GM23338 (cell line): ENCODE measurements at regions not wholly inside any gene's neighbourhood (a gene's known extent, or its start where the extent isn't known, plus 50 kb on each side); places are given as distances from the start of the nearest gene placed in this dataset.

Source experiments
- ATAC-seq: fragments of 200-7000 bp; cut with Tn5 transposase; 3 replicates; pipeline ENCODE4 v1.9.1; 2020
- DNase-seq: peaks from one replicate; pipeline ENCODE4 v3.0.0-alpha.2; 2015; ENCODE audit warnings: low spot score
- H2AFZ ChIP-seq: fragments of 200-600 bp; sonication (generic); 2 replicates; pipeline ENCODE4 v1.8.0; 2016; ENCODE audit warnings: antibody characterized with exemption, mild to moderate bottlenecking, moderate library complexity
- H3F3A ChIP-seq: fragments of 200-600 bp; sonication (generic); replicated peaks from 2 replicates; pipeline ENCODE4 v1.8.0; 2017; ENCODE audit warnings: antibody characterized with exemption, mixed run types, low read depth
- H3K27ac ChIP-seq: fragments of 200-600 bp; sonication (generic); 2 replicates; pipeline ENCODE4 v1.6.1; 2016; ENCODE audit warnings: low read depth
- H3K27me3 ChIP-seq: fragments of 200-600 bp; sonication (generic); 2 replicates; pipeline ENCODE4 v1.8.0; 2016; ENCODE audit warnings: mild to moderate bottlenecking, mixed run types, moderate library complexity; ENCODE audit not compliant: insufficient read depth
- H3K36me3 ChIP-seq: fragments of 200-600 bp; sonication (generic); 2 replicates; pipeline ENCODE4 v1.8.0; 2016; ENCODE audit warnings: mild to moderate bottlenecking; ENCODE audit not compliant: insufficient read depth
- H3K4me1 ChIP-seq: fragments of 200-600 bp; sonication (generic); 2 replicates; pipeline ENCODE4 v1.8.0; 2016; ENCODE audit warnings: mild to moderate bottlenecking, moderate library complexity; ENCODE audit not compliant: insufficient read depth
- H3K4me2 ChIP-seq: fragments of 200-600 bp; sonication (generic); 2 replicates; pipeline ENCODE4 v1.7.1; 2017; ENCODE audit warnings: mixed run types
- H3K4me3 ChIP-seq: fragments of 200-600 bp; sonication (generic); 2 replicates; pipeline ENCODE4 v1.6.1; 2016; ENCODE audit warnings: mixed run types
- H3K79me2 ChIP-seq: fragments of 200-600 bp; sonication (generic); replicated peaks from 2 replicates; pipeline ENCODE4 v1.8.0; 2017; ENCODE audit warnings: mild to moderate bottlenecking; ENCODE audit not compliant: insufficient read depth
- H3K9me2 ChIP-seq: fragments of 200-600 bp; sonication (generic); 2 replicates; pipeline ENCODE4 v1.8.0; 2017; ENCODE audit not compliant: insufficient read depth
- H4K20me1 ChIP-seq: fragments of 200-600 bp; sonication (generic); replicated peaks from 2 replicates; pipeline ENCODE4 v1.8.0; 2017; ENCODE audit warnings: mild to moderate bottlenecking; ENCODE audit not compliant: insufficient read depth
- H3K27ac Mint-ChIP-seq: 2 replicates; pipeline ENCODE4 v1.8.0; 2020; ENCODE audit warnings: inconsistent platforms, mild to moderate bottlenecking, moderate library complexity, mixed read lengths
- H3K27me3 Mint-ChIP-seq: 3 replicates; pipeline ENCODE4 v1.8.0; 2022; ENCODE audit warnings: low read depth, mild to moderate bottlenecking, moderate library complexity, mixed read lengths, inconsistent platforms; ENCODE audit not compliant: insufficient read depth, poor library complexity
- H3K36me3 Mint-ChIP-seq: 3 replicates; pipeline ENCODE4 v1.8.0; 2021; ENCODE audit warnings: low read depth, mild to moderate bottlenecking, inconsistent platforms, moderate library complexity, mixed read lengths
- H3K4me1 Mint-ChIP-seq: 3 replicates; pipeline ENCODE4 v1.8.0; 2020; ENCODE audit warnings: mild to moderate bottlenecking, inconsistent platforms, mixed read lengths
- H3K4me3 Mint-ChIP-seq: 3 replicates; pipeline ENCODE4 v1.8.0; 2021; ENCODE audit warnings: moderate library complexity, mild to moderate bottlenecking, inconsistent platforms, mixed read lengths
- H3K9me3 Mint-ChIP-seq: 3 replicates; pipeline ENCODE4 v1.8.0; 2020; ENCODE audit warnings: moderate library complexity, mild to moderate bottlenecking, inconsistent platforms, mixed read lengths
- CREB1 ChIP-seq: fragments of 250-450 bp; sonication (Bioruptor Pico); IDR thresholded peaks from 2 replicates; pipeline ENCODE4 v1.5.0; 2020; ENCODE audit warnings: low read depth, mild to moderate bottlenecking, moderate library complexity
- EZH2 ChIP-seq: fragments of 200-600 bp; sonication (generic); IDR thresholded peaks from one replicate; pipeline ENCODE4 v1.8.0; 2017; ENCODE audit warnings: antibody characterized with exemption, mild to moderate bottlenecking, low read depth; ENCODE audit not compliant: unreplicated experiment
- EZH2phosphoT487 ChIP-seq: fragments of 200-600 bp; sonication (generic); IDR thresholded peaks from one replicate; pipeline ENCODE4 v1.8.1; 2018; ENCODE audit warnings: antibody characterized with exemption; ENCODE audit not compliant: unreplicated experiment
- JUNB ChIP-seq: IDR thresholded peaks from one replicate; pipeline ENCODE4 v1.6.1; 2016; ENCODE audit warnings: antibody characterized with exemption; ENCODE audit not compliant: unreplicated experiment
- NANOG ChIP-seq: IDR thresholded peaks from 2 replicates; pipeline ENCODE4 v1.6.1; 2016; ENCODE audit warnings: antibody characterized with exemption, borderline replicate concordance
- POLR2AphosphoS5 ChIP-seq: IDR thresholded peaks from 2 replicates; pipeline ENCODE4 v1.6.1; 2016; ENCODE audit warnings: antibody characterized with exemption, low read depth
- STAT1 ChIP-seq: IDR thresholded peaks from one replicate; pipeline ENCODE4 v1.6.1; 2016; ENCODE audit warnings: antibody characterized with exemption; ENCODE audit not compliant: unreplicated experiment
- ZNF114 ChIP-seq: fragments of 250-450 bp; sonication (Bioruptor Pico); IDR thresholded peaks from 2 replicates; pipeline ENCODE4 v1.5.0; 2020; ENCODE audit warnings: mild to moderate bottlenecking, moderate library complexity
- ZNF331 ChIP-seq: fragments of 250-450 bp; sonication (Bioruptor Pico); IDR thresholded peaks from 2 replicates; pipeline ENCODE4 v1.5.0; 2020; ENCODE audit warnings: low read depth, mild to moderate bottlenecking, moderate library complexity
- TF ChIP-seq, protein P1 (sequence below): fragments of 250-450 bp; sonication (Bioruptor Pico); IDR thresholded peaks from 2 replicates; pipeline ENCODE4 v1.5.0; 2020; ENCODE audit warnings: mild to moderate bottlenecking, moderate library complexity
- TF ChIP-seq, protein P2 (sequence below): IDR thresholded peaks from one replicate; pipeline ENCODE4 v1.6.1; 2018; ENCODE audit warnings: antibody characterized with exemption; ENCODE audit not compliant: unreplicated experiment
- TF ChIP-seq, protein P3 (sequence below), 2 experiments: fragments of 200-600 bp in 1 of 2; sonication (generic) in 1 of 2; conservative IDR thresholded peaks; 2 replicates each; pipeline versions ENCODE4 v1.5.1 to v1.6.1; 2016 to 2017; ENCODE audit warnings: antibody characterized with exemption in 2 of 2, low read depth in 2 of 2, mild to moderate bottlenecking in 2 of 2, moderate library complexity in 1 of 2
- TF ChIP-seq, protein P4 (sequence below): IDR thresholded peaks from 2 replicates; pipeline ENCODE4 v1.6.1; 2016; ENCODE audit warnings: antibody characterized with exemption

DNA sequence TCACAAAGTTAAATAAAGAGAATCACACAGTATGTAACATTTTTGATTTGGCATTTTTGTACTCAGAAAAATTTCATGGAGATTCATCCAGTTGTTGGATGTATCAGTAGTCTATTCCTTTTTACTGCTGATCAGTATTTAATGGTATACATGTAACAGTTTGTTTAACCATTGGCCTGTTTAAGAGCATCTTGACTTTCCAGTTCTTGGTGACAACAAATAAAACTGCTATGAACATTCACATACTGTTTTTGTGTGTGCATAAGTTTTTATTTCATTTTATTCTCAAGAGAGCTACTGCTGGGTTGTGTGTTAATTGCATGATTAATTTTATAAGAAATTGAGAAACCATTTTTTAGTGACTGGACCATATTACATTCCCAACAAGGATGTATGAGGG is 694.5 kb upstream of the RAB6C start:
- DNase-seq, result no peak
- Histone ChIP-seq H3K36me3 (no peaks in the 10 kb centered on the region), H3K4me3 (no peak overlapping the region), H4K20me1 (no peaks in the 10 kb centered on the region), H3K4me1 (no peaks in the 10 kb centered on the region), H3K27me3 (no peaks in the 10 kb centered on the region), H3K4me2 (no peak overlapping the region), H3K27ac (no peak overlapping the region), H2AFZ (no peak overlapping the region), H3K9me2 (no peaks in the 10 kb centered on the region), H3F3A (no peaks in the 10 kb centered on the region), H3K79me2 (no peaks in the 10 kb centered on the region)
- no peaks in the 10 kb centered on the region for H3K4me1 Mint-ChIP-seq
- H3K27me3 Mint-ChIP-seq, result no peaks in the 10 kb centered on the region
- no peaks in the 10 kb centered on the region; the same call in 2 of the 3 replicates for H3K36me3 Mint-ChIP-seq
- H3K4me3 Mint-ChIP-seq, result no peak overlapping the region
- no peak for ATAC-seq
- H3K9me3 Mint-ChIP-seq, result peaks cover 14% of the 10 kb centered on the region
- no peak overlapping the region for H3K27ac Mint-ChIP-seq
- no peak for TF ChIP-seq ZNF114 (CRISPR knock-in tag)
- TF ChIP-seq, protein P1, sequence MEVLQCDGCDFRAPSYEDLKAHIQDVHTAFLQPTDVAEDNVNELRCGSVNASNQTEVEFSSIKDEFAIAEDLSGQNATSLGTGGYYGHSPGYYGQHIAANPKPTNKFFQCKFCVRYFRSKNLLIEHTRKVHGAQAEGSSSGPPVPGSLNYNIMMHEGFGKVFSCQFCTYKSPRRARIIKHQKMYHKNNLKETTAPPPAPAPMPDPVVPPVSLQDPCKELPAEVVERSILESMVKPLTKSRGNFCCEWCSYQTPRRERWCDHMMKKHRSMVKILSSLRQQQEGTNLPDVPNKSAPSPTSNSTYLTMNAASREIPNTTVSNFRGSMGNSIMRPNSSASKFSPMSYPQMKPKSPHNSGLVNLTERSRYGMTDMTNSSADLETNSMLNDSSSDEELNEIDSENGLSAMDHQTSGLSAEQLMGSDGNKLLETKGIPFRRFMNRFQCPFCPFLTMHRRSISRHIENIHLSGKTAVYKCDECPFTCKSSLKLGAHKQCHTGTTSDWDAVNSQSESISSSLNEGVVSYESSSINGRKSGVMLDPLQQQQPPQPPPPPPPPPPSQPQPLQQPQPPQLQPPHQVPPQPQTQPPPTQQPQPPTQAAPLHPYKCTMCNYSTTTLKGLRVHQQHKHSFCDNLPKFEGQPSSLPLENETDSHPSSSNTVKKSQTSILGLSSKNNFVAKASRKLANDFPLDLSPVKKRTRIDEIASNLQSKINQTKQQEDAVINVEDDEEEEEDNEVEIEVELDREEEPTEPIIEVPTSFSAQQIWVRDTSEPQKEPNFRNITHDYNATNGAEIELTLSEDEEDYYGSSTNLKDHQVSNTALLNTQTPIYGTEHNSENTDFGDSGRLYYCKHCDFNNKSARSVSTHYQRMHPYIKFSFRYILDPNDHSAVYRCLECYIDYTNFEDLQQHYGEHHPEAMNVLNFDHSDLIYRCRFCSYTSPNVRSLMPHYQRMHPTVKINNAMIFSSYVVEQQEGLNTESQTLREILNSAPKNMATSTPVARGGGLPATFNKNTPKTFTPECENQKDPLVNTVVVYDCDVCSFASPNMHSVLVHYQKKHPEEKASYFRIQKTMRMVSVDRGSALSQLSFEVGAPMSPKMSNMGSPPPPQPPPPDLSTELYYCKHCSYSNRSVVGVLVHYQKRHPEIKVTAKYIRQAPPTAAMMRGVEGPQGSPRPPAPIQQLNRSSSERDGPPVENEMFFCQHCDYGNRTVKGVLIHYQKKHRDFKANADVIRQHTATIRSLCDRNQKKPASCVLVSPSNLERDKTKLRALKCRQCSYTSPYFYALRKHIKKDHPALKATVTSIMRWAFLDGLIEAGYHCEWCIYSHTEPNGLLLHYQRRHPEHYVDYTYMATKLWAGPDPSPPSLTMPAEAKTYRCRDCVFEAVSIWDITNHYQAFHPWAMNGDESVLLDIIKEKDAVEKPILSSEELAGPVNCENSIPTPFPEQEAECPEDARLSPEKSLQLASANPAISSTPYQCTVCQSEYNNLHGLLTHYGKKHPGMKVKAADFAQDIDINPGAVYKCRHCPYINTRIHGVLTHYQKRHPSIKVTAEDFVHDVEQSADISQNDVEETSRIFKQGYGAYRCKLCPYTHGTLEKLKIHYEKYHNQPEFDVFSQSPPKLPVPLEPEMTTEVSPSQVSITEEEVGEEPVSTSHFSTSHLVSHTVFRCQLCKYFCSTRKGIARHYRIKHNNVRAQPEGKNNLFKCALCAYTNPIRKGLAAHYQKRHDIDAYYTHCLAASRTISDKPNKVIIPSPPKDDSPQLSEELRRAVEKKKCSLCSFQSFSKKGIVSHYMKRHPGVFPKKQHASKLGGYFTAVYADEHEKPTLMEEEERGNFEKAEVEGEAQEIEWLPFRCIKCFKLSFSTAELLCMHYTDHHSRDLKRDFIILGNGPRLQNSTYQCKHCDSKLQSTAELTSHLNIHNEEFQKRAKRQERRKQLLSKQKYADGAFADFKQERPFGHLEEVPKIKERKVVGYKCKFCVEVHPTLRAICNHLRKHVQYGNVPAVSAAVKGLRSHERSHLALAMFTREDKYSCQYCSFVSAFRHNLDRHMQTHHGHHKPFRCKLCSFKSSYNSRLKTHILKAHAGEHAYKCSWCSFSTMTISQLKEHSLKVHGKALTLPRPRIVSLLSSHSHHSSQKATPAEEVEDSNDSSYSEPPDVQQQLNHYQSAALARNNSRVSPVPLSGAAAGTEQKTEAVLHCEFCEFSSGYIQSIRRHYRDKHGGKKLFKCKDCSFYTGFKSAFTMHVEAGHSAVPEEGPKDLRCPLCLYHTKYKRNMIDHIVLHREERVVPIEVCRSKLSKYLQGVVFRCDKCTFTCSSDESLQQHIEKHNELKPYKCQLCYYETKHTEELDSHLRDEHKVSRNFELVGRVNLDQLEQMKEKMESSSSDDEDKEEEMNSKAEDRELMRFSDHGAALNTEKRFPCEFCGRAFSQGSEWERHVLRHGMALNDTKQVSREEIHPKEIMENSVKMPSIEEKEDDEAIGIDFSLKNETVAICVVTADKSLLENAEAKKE (CRISPR knock-in tag), result no peak
- TF ChIP-seq EZH2phosphoT487, result no peak
- TF ChIP-seq POLR2AphosphoS5, result no peak
- no peak for TF ChIP-seq EZH2
- TF ChIP-seq, protein P2, sequence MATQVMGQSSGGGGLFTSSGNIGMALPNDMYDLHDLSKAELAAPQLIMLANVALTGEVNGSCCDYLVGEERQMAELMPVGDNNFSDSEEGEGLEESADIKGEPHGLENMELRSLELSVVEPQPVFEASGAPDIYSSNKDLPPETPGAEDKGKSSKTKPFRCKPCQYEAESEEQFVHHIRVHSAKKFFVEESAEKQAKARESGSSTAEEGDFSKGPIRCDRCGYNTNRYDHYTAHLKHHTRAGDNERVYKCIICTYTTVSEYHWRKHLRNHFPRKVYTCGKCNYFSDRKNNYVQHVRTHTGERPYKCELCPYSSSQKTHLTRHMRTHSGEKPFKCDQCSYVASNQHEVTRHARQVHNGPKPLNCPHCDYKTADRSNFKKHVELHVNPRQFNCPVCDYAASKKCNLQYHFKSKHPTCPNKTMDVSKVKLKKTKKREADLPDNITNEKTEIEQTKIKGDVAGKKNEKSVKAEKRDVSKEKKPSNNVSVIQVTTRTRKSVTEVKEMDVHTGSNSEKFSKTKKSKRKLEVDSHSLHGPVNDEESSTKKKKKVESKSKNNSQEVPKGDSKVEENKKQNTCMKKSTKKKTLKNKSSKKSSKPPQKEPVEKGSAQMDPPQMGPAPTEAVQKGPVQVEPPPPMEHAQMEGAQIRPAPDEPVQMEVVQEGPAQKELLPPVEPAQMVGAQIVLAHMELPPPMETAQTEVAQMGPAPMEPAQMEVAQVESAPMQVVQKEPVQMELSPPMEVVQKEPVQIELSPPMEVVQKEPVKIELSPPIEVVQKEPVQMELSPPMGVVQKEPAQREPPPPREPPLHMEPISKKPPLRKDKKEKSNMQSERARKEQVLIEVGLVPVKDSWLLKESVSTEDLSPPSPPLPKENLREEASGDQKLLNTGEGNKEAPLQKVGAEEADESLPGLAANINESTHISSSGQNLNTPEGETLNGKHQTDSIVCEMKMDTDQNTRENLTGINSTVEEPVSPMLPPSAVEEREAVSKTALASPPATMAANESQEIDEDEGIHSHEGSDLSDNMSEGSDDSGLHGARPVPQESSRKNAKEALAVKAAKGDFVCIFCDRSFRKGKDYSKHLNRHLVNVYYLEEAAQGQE, result no peak
- TF ChIP-seq, protein P3, sequence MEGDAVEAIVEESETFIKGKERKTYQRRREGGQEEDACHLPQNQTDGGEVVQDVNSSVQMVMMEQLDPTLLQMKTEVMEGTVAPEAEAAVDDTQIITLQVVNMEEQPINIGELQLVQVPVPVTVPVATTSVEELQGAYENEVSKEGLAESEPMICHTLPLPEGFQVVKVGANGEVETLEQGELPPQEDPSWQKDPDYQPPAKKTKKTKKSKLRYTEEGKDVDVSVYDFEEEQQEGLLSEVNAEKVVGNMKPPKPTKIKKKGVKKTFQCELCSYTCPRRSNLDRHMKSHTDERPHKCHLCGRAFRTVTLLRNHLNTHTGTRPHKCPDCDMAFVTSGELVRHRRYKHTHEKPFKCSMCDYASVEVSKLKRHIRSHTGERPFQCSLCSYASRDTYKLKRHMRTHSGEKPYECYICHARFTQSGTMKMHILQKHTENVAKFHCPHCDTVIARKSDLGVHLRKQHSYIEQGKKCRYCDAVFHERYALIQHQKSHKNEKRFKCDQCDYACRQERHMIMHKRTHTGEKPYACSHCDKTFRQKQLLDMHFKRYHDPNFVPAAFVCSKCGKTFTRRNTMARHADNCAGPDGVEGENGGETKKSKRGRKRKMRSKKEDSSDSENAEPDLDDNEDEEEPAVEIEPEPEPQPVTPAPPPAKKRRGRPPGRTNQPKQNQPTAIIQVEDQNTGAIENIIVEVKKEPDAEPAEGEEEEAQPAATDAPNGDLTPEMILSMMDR (conservative IDR thresholded peaks at IDR 0.05; ENCODE audit: low read depth in 2 of 2), result no peak
- TF ChIP-seq, protein P4, sequence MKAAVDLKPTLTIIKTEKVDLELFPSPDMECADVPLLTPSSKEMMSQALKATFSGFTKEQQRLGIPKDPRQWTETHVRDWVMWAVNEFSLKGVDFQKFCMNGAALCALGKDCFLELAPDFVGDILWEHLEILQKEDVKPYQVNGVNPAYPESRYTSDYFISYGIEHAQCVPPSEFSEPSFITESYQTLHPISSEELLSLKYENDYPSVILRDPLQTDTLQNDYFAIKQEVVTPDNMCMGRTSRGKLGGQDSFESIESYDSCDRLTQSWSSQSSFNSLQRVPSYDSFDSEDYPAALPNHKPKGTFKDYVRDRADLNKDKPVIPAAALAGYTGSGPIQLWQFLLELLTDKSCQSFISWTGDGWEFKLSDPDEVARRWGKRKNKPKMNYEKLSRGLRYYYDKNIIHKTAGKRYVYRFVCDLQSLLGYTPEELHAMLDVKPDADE, result no peak
- TF ChIP-seq NANOG, result no peak
- no peak for TF ChIP-seq CREB1 (CRISPR knock-in tag)
- no peak for TF ChIP-seq STAT1
- TF ChIP-seq ZNF331 (CRISPR knock-in tag), result no peak
- no peak for TF ChIP-seq JUNB
